Uterus (tissue), 3 donors: ENCODE measurements at regions not wholly inside any gene's neighbourhood (a gene's known extent, or its start where the extent isn't known, plus 50 kb on each side); places are given as distances from the start of the nearest gene placed in this dataset.

ENCODE experiments used
- DNase-seq, 2 donors: peaks; one replicate each; pipeline ENCODE4 v3.0.0-alpha.2; 2019 to 2020
- H3K27ac ChIP-seq, 2 donors: fragments of 200-600 bp; sonication (generic); 1 replicate in 1 of 2; 2 replicates in 1 of 2; pipeline ENCODE4 v1.5.1; 2016 to 2018
- H3K27me3 ChIP-seq, 2 donors: fragments of 200-600 bp; sonication (generic); one replicate each; pipeline ENCODE4 v1.5.1; 2018 to 2019; ENCODE audit warnings: control low read depth in 1 of 2
- H3K36me3 ChIP-seq, 2 donors: fragments of 200-600 bp; sonication (generic); one replicate each; pipeline ENCODE4 v1.5.1; 2019; ENCODE audit warnings: control low read depth in 1 of 2
- H3K4me1 ChIP-seq, 2 donors: fragments of 200-600 bp; sonication (generic); one replicate each; pipeline ENCODE4 v1.5.1; 2018 to 2019; ENCODE audit warnings: control low read depth in 1 of 2
- H3K4me3 ChIP-seq, 2 donors: fragments of 200-600 bp; sonication (generic); 1 replicate in 1 of 2; 2 replicates in 1 of 2; pipeline ENCODE4 v1.5.1; 2018 to 2019; ENCODE audit warnings: mild to moderate bottlenecking in 1 of 2
- H3K9me3 ChIP-seq, 2 donors: fragments of 200-600 bp; sonication (generic); one replicate each; pipeline ENCODE4 v1.5.1; 2019; ENCODE audit warnings: control low read depth in 1 of 2
- POLR2A ChIP-seq, 2 donors: fragments of 450-650 bp; IDR thresholded peaks; one replicate each; pipeline ENCODE4 v1.6.1; 2016; ENCODE audit warnings: antibody characterized with exemption in 2 of 2, mild to moderate bottlenecking in 1 of 2, moderate library complexity in 1 of 2
- intact Hi-C: fragments of 100-400 bp; cut with DNase I; formaldehyde crosslinking; loops from one replicate; pipeline ENCODE4 v1.15.1; 2023; ENCODE audit warnings: low total_unique reads
- TF ChIP-seq, protein P1 (sequence below), 4 experiments: fragments of 200-600 bp in 2 of 4; fragments of 450-650 bp in 2 of 4; sonication (generic) in 2 of 4; IDR thresholded peaks; one replicate each; pipeline ENCODE4 v1.5.1; 2016 to 2019; ENCODE audit warnings: antibody characterized with exemption in 4 of 4, mild to moderate bottlenecking in 2 of 4, moderate library complexity in 1 of 4
- donor health status: DM: yes; HTN: yes; CAD: no.

DNA sequence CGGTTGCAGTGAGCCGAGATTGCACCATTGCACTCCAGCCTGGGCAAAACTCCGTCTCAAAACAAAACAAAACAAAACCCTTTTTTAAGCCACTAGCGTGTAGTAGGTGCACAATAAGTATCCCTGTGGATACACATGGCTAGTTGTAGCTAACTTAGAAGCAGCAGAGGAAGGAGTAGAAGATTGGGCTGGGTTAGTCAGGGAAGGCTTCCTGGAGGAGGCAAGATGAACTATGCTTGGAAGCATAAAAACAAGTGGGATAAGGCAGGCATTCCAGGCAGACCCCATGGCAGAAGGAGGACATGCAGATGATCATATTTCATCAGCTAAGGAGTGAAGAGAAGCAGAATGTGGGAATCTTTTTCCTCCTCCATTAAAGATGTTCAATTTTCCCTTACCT is 83.4 kb downstream of the IRX5 start:
- no peaks in the 10 kb centered on the region for H3K9me3 ChIP-seq
- TF ChIP-seq, protein P1, sequence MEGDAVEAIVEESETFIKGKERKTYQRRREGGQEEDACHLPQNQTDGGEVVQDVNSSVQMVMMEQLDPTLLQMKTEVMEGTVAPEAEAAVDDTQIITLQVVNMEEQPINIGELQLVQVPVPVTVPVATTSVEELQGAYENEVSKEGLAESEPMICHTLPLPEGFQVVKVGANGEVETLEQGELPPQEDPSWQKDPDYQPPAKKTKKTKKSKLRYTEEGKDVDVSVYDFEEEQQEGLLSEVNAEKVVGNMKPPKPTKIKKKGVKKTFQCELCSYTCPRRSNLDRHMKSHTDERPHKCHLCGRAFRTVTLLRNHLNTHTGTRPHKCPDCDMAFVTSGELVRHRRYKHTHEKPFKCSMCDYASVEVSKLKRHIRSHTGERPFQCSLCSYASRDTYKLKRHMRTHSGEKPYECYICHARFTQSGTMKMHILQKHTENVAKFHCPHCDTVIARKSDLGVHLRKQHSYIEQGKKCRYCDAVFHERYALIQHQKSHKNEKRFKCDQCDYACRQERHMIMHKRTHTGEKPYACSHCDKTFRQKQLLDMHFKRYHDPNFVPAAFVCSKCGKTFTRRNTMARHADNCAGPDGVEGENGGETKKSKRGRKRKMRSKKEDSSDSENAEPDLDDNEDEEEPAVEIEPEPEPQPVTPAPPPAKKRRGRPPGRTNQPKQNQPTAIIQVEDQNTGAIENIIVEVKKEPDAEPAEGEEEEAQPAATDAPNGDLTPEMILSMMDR (IDR thresholded peaks at IDR 0.05) = no peak
- H3K4me3 ChIP-seq = no peak overlapping the region
- H3K27me3 ChIP-seq = no peaks in the 10 kb centered on the region
- no peaks in the 10 kb centered on the region for H3K4me1 ChIP-seq
- intact Hi-C loops = no loop called here
- no peak for DNase-seq
- H3K27ac ChIP-seq = no peak overlapping the region
- no peaks in the 10 kb centered on the region for H3K36me3 ChIP-seq

DNA sequence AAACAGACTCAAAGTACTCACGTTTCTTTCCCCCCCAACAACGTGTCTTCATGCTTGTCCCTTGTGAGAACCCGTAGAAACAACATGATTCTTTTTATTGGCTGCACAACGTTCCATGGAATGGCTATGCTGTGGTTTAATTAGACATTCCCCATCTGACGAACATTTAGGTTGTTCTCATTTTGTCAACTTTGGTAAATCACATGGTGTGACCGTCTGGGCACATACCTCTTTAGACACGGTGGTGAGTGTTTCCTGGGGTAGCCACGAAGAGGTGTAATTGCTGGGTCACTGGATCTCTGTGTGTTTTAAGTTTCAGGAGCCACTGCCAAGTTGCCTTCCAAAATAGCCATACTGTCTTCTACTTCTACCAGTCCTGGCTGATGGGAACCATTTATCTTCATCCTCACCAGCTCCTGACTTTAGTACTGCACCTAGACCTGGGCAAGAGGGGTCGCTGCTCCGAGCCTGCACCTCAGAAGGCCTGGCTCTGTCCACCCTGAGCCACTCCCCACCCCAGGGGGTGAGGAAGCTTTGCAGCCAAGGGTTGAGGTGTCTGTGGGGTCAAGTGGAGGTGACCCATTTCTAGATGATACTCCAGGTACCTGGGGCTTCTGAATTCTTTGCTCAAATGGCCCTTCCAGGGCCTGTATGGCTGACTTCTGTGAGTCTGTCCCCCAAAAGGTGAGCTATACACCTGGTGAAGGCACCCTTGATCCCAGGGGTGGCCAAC is 84.7 kb downstream of the IRX5 start:
- H3K36me3 ChIP-seq = no peaks in the 10 kb centered on the region
- no peak overlapping the region for H3K27ac ChIP-seq
- DNase-seq = no peak
- H3K4me3 ChIP-seq = no peak overlapping the region
- intact Hi-C loops = no loop called here
- no peaks in the 10 kb centered on the region for H3K27me3 ChIP-seq
- no peaks in the 10 kb centered on the region for H3K4me1 ChIP-seq
- TF ChIP-seq POLR2A (IDR thresholded peaks at IDR 0.05) = no peak
- TF ChIP-seq, protein P1 (IDR thresholded peaks at IDR 0.05) = no peak
- no peaks in the 10 kb centered on the region for H3K9me3 ChIP-seq

DNA sequence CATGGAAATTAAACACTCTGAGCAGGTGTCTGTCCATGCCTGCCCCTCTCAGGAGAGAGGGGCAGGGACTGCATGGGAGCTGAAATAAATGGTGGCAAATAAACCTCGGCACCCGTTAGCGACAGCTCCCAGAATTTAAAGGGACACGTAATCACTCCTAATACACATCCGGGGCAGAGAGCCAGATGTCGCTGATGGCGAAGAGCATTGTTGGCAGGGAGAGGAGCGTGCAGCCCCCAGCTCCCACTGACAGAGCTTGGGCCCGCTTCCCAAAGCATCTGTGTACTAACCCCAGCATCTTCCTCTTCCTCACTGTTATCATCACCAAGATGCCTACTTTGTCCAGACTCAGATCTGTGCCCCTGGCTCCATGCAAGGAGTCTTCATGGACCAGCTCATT is 85.8 kb downstream of the IRX5 start:
- no peaks in the 10 kb centered on the region for H3K4me1 ChIP-seq
- intact Hi-C loops = no loop called here
- no peaks in the 10 kb centered on the region for H3K27me3 ChIP-seq
- DNase-seq = no peak
- H3K9me3 ChIP-seq = no peaks in the 10 kb centered on the region
- H3K4me3 ChIP-seq = no peak overlapping the region
- H3K36me3 ChIP-seq = no peaks in the 10 kb centered on the region
- H3K27ac ChIP-seq = no peak overlapping the region
- no peak for TF ChIP-seq POLR2A (IDR thresholded peaks at IDR 0.05)
- TF ChIP-seq, protein P1 (IDR thresholded peaks at IDR 0.05) = no peak

DNA sequence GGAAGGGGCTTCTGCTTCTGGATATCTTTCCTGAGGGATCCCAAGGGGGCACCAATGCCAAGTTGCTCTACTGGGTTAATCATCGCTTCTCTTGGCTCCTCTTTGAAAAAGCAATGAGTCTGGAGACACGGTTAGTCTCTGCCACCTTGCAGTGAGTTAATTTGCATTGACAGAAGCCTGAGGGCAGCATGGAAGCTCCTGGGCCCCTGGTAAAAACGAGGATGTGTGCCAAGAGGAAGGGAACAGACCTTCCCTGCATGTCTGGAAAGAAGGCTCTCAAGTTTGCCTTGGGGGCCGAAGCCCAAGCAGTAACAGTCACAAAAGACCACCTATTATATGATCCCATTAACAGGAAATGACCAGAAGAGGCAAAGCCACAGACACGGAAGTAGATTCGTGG is 86.7 kb downstream of the IRX5 start:
- no peak for TF ChIP-seq POLR2A (IDR thresholded peaks at IDR 0.05)
- TF ChIP-seq, protein P1 (IDR thresholded peaks at IDR 0.05) = no peak
- Histone ChIP-seq H3K27me3 (no peaks in the 10 kb centered on the region), H3K4me1 (no peaks in the 10 kb centered on the region), H3K27ac (no peak overlapping the region), H3K36me3 (no peaks in the 10 kb centered on the region), H3K9me3 (no peaks in the 10 kb centered on the region), H3K4me3 (no peak overlapping the region)
- intact Hi-C loops = no loop called here
- no peak for DNase-seq

DNA sequence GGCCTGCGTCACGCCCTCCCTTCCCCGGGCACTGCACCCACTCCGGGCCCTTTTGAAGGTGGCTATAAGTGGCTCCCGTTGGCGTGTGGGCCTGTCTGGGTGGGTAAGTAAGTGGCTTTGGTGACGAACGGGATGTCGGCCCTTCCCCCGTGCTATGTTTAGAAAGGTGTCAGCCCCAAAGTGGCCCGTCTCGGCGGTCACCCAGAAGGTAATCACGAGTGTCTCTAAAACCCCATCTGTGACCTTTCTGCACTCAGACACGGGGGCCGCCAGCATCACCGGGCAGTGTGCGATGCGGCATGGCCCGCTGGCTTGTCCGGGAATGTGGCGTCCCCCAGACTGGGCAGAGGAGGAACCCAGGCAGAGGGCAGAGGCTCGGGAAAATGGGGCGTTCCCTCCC is 88.2 kb downstream of the IRX5 start:
- Histone ChIP-seq H3K27me3 (no peaks in the 10 kb centered on the region), H3K27ac (no peak overlapping the region), H3K4me1 (no peaks in the 10 kb centered on the region), H3K36me3 (no peaks in the 10 kb centered on the region), H3K9me3 (no peaks in the 10 kb centered on the region), H3K4me3 (no peak overlapping the region)
- TF ChIP-seq, protein P1 (IDR thresholded peaks at IDR 0.05) = no peak
- TF ChIP-seq POLR2A (IDR thresholded peaks at IDR 0.05) = no peak
- intact Hi-C loops = no loop called here
- no peak for DNase-seq
